AG04449 (cell line): ENCODE measurements at regions not wholly inside any gene's neighbourhood (a gene's known extent, or its start where the extent isn't known, plus 50 kb on each side); places are given as distances from the start of the nearest gene placed in this dataset.

ENCODE experiments used
- CTCF ChIA-PET: fragments of 350-600 bp; formaldehyde crosslinking; extraction: SDS; loops from one replicate; lab custom pipeline; 2021; ENCODE audit warnings: antibody characterized with exemption; lab: Yijun Ruan, JAX
- POLR2A ChIA-PET: fragments of 400-600, 350-600 bp; formaldehyde crosslinking; extraction: SDS; loops from one replicate; lab custom pipeline; 2020; ENCODE audit warnings: antibody characterized with exemption, inconsistent platforms; lab: Yijun Ruan, JAX
- DNase-seq: peaks from one replicate; pipeline ENCODE4 v3.0.0-alpha.2; 2010; ENCODE audit warnings: low read depth, low spot score
- H3K4me3 ChIP-seq: 2 replicates; pipeline ENCODE4 v1.5.1; 2011; ENCODE audit warnings: low read depth, mild to moderate bottlenecking, control low read depth, low read length
- TF ChIP-seq, protein P1 (sequence below): IDR thresholded peaks from one replicate; pipeline ENCODE4 v1.5.1; 2011; ENCODE audit warnings: mild to moderate bottlenecking, moderate library complexity, low read length, control low read depth, inconsistent platforms; ENCODE audit not compliant: insufficient read depth; ENCODE audit errors: missing control alignments

DNA sequence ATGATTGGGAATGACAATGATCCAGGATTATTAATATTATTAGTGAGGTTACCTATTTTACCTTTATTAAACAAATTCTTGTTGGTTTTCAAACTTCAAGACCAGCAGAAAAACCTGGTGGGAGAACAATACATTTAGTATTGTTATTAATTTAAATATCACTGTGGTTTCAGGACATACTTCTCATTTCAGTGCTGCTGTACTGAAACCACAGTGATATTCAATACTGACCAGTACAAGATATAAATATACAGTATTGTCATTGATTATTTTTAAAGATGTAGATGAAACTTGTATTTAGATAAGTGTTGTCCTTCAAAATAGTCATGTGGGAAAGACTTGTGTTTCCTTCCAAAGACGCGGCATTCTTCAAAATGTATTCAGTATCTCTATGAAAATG lies 1047.3 kb upstream of the CELF4 start:
- no peak overlapping the region for H3K4me3 ChIP-seq
- POLR2A ChIA-PET = no interaction called here
- TF ChIP-seq, protein P1, sequence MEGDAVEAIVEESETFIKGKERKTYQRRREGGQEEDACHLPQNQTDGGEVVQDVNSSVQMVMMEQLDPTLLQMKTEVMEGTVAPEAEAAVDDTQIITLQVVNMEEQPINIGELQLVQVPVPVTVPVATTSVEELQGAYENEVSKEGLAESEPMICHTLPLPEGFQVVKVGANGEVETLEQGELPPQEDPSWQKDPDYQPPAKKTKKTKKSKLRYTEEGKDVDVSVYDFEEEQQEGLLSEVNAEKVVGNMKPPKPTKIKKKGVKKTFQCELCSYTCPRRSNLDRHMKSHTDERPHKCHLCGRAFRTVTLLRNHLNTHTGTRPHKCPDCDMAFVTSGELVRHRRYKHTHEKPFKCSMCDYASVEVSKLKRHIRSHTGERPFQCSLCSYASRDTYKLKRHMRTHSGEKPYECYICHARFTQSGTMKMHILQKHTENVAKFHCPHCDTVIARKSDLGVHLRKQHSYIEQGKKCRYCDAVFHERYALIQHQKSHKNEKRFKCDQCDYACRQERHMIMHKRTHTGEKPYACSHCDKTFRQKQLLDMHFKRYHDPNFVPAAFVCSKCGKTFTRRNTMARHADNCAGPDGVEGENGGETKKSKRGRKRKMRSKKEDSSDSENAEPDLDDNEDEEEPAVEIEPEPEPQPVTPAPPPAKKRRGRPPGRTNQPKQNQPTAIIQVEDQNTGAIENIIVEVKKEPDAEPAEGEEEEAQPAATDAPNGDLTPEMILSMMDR = no peak
- DNase-seq = no peak
- CTCF ChIA-PET = no interaction called here

DNA sequence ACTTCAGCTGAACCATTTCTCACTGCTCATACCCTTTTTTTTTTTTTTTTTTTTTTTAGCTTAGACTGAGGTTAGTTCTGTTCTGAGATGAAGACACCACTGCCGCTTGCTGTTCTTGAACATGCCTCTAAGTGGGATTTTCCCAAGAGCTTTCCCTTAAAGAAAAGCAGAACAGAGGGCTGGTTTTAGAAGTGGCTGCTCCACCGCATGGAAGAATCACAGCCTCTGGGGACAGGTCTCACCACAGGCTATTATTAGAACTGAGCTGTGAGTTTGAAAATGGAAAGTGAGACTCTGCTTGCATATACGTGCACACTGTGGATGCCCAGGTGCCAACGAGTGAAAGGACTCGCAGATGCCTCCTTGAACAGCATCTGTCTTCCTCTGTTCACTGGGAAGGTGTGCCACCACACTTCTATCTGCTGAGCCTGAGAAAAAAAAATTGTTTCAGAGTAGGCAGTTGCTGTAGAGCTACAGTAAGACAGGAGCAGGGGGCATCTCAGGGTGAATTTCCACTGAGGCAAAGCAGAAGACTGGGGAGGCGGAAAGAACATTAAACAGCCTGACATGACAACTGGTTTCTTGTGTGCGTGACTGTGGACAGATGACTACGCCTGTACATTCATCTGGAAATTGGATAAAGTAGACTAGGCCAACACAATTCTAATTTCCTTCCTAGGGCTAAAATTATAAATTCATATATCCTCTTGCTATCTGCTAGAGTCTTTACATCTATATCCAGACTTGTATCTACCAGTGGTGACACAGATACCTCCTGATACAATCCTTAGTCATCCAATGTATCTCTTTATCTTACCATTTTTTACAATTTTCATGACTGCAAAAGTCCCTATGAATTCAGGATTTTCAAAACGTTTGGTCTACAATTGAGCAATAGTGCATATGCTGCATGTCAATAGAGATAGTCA lies 1045.7 kb upstream of the CELF4 start:
- POLR2A ChIA-PET = no interaction called here
- no peak overlapping the region for H3K4me3 ChIP-seq
- DNase-seq = no peak
- CTCF ChIA-PET = no interaction called here
- TF ChIP-seq, protein P1 = no peak

DNA sequence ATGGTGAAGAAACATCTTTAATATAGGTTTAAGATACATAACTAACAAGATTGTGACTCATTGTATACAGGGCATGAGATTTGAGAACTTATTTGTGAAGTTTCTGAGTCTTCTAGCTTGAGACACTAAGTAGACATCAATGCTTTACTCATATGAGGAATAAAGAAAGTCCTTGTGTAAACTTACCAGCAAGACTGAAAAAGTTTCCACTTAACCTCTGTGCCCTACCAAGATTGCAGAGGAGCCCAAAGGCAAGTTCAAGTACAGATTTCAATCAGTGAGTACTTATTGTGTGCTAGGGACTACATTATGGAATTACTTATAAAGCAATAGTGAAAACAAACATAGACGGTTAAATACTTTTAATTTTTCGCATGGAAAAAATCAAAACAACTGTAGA lies 1041.2 kb upstream of the CELF4 start:
- CTCF ChIA-PET = no interaction called here

DNA sequence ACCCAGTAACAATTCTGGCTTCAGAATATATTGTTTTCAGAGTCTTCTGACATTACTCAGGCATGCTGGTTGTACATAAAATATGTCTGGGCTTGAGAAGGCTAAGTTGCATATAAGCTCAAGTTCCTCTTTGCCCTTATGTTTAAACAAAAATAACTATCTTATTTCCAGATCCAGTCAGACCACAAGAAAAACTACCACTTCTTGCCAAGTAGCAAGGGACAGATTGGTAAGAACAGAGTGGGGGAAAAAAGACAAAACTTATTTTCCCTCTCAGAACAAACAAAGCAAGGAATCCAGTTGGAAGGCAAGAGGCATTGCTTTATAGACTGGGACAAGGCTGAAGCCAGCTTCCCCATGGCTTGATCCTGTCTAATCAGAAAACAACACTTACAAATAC lies 1036.7 kb upstream of the CELF4 start:
- CTCF ChIA-PET = no interaction called here
- POLR2A ChIA-PET = no interaction called here

More for the DNA sequence above, 1041.2 kb upstream of the CELF4 start:
- no peak overlapping the region for H3K4me3 ChIP-seq
- POLR2A ChIA-PET = no interaction called here
- no peak for DNase-seq
- TF ChIP-seq, protein P1 = no peak

DNA sequence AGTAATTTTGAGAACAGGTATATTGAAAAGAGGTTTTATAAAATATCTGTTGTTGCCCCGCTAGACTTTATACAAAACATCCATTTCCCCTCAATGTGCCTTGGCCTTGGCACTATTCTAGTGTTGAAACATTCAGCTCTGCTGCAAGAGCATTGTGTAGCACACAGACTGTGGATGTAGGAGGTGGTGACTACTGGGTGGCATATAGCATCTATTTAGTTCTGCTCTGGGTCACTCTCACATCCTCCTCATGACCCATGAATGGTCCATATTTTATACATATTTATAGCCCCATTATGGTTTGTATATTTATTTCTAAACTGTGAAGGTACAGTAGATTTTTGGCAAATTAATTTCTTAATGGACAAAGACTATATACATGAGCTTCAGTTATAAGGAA lies 1022.0 kb upstream of the CELF4 start:
- CTCF ChIA-PET = no interaction called here
- DNase-seq = no peak
- POLR2A ChIA-PET = no interaction called here
- TF ChIP-seq, protein P1 = no peak
- H3K4me3 ChIP-seq = no peak overlapping the region

More for the DNA sequence above, 1036.7 kb upstream of the CELF4 start:
- TF ChIP-seq, protein P1 = no peak
- no peak overlapping the region for H3K4me3 ChIP-seq
- no peak for DNase-seq

DNA sequence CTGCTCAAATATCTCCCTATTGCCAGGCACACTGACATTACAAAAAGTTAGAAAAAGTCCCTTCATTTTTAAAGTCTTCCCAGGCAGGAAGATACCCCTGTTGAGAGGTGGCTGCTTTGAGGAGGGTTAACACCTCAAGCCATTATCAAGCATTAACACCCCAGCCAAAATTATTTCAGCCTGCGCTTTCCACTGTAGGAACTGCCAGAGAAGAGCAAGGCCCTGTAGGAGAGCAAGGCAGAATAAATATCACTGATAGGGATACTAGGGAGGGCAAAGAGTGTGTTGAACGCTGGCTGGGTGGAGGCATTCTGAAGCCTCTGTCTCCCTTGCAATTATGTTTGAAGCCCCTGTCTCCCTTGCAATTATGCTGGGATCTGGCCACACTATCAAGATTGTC lies 1020.7 kb upstream of the CELF4 start:
- ChIA-PET CTCF (no interaction called here), POLR2A (no interaction called here)
- TF ChIP-seq, protein P1 = no peak
- no peak overlapping the region for H3K4me3 ChIP-seq
- no peak for DNase-seq
